SK-N-SH treated with all-trans-retinoic acid at 6 μM for 48 hours (cell line): ENCODE measurements at regions not wholly inside any gene's neighbourhood (a gene's known extent, or its start where the extent isn't known, plus 50 kb on each side); places are given as distances from the start of the nearest gene placed in this dataset.

Experiments used
- ATAC-seq: fragments of 200-7000 bp; cut with Tn5 transposase; 3 replicates; pipeline ENCODE4 v1.9.1; 2020; ENCODE audit warnings: mild to moderate bottlenecking, moderate library complexity
- ARNTL ChIP-seq: fragments of 450-650 bp; formaldehyde crosslinking; IDR thresholded peaks from 2 replicates; pipeline ENCODE4 v1.5.0; 2020; ENCODE audit warnings: low read depth, mild to moderate bottlenecking, moderate library complexity, borderline replicate concordance
- BACH2 ChIP-seq: fragments of 250-450 bp; sonication (Bioruptor Pico); IDR thresholded peaks from 2 replicates; pipeline ENCODE4 v1.9.0; 2021; ENCODE audit warnings: mild to moderate bottlenecking, borderline replicate concordance
- CSDC2 ChIP-seq: fragments of 250-450 bp; sonication (Bioruptor Pico); IDR thresholded peaks from 2 replicates; pipeline ENCODE4 v1.5.0; 2020; ENCODE audit warnings: mild to moderate bottlenecking, moderate library complexity
- ESRRG ChIP-seq: fragments of 250-450 bp; sonication (Bioruptor Pico); IDR thresholded peaks from 2 replicates; pipeline ENCODE4 v1.6.1; 2021; ENCODE audit warnings: mild to moderate bottlenecking
- GLIS3 ChIP-seq: fragments of 250-450 bp; sonication (Bioruptor Pico); IDR thresholded peaks from 2 replicates; pipeline ENCODE4 v1.5.0; 2020; ENCODE audit warnings: mild to moderate bottlenecking, moderate library complexity
- ISL1 ChIP-seq: fragments of 250-450 bp; sonication (Bioruptor Pico); IDR thresholded peaks from 2 replicates; pipeline ENCODE4 v2.1.2; 2022; ENCODE audit warnings: mild to moderate bottlenecking, moderate library complexity
- OSR1 ChIP-seq: fragments of 250-450 bp; sonication (Bioruptor Pico); IDR thresholded peaks from 2 replicates; pipeline ENCODE4 v1.8.0; 2022; ENCODE audit warnings: moderate library complexity, mild to moderate bottlenecking, inconsistent platforms
- PPARA ChIP-seq: fragments of 250-450 bp; sonication (Bioruptor Pico); IDR thresholded peaks from 2 replicates; pipeline ENCODE4 v1.5.0; 2020; ENCODE audit warnings: mild to moderate bottlenecking, borderline replicate concordance
- RARB ChIP-seq: fragments of 250-450 bp; sonication (Bioruptor Pico); IDR thresholded peaks from 2 replicates; pipeline ENCODE4 v1.8.0; 2021; ENCODE audit warnings: mild to moderate bottlenecking, moderate library complexity
- SNAI2 ChIP-seq: fragments of 250-450 bp; sonication (Bioruptor Pico); IDR thresholded peaks from 2 replicates; pipeline ENCODE4 v1.5.0; 2020; ENCODE audit warnings: mild to moderate bottlenecking, moderate library complexity
- TCF4 ChIP-seq: fragments of 250-450 bp; sonication (Bioruptor Pico); IDR thresholded peaks from 2 replicates; pipeline ENCODE4 v1.8.0; 2021; ENCODE audit warnings: mild to moderate bottlenecking, moderate library complexity, borderline replicate concordance
- TOX ChIP-seq: fragments of 250-450 bp; sonication (Bioruptor Pico); IDR thresholded peaks from 2 replicates; pipeline ENCODE4 v1.8.0; 2021; ENCODE audit warnings: mild to moderate bottlenecking, moderate library complexity, borderline replicate concordance
- ZC3H10 ChIP-seq: fragments of 250-450 bp; sonication (Bioruptor Pico); IDR thresholded peaks from 2 replicates; pipeline ENCODE4 v1.5.1; 2021; ENCODE audit warnings: mild to moderate bottlenecking, moderate library complexity
- ZFP3 ChIP-seq: fragments of 250-450 bp; sonication (Bioruptor Pico); IDR thresholded peaks from 2 replicates; pipeline ENCODE4 v1.5.0; 2020; ENCODE audit warnings: mild to moderate bottlenecking, moderate library complexity
- ZFP30 ChIP-seq: fragments of 450-650 bp; formaldehyde crosslinking; IDR thresholded peaks from 2 replicates; pipeline ENCODE4 v1.5.0; 2022; ENCODE audit warnings: mild to moderate bottlenecking, moderate library complexity
- ZNF565 ChIP-seq: fragments of 450-650 bp; formaldehyde crosslinking; conservative IDR thresholded peaks from 2 replicates; pipeline ENCODE4 v1.5.0; 2020; ENCODE audit warnings: low read depth, mild to moderate bottlenecking, moderate library complexity
- ZNF70 ChIP-seq: fragments of 450-650 bp; formaldehyde crosslinking; IDR thresholded peaks from 2 replicates; pipeline ENCODE4 v1.5.0; 2020; ENCODE audit warnings: mild to moderate bottlenecking, moderate library complexity
- ZNF8 ChIP-seq: fragments of 450-650 bp; formaldehyde crosslinking; IDR thresholded peaks from 2 replicates; pipeline ENCODE4 v1.5.0; 2020; ENCODE audit warnings: mild to moderate bottlenecking, moderate library complexity
- TF ChIP-seq, protein P1 (sequence below): fragments of 250-450 bp; sonication (Bioruptor Pico); IDR thresholded peaks from 2 replicates; pipeline ENCODE4 v1.5.0; 2020; ENCODE audit warnings: mild to moderate bottlenecking, moderate library complexity
- TF ChIP-seq, protein P2 (sequence below): fragments of 250-450 bp; sonication (Bioruptor Pico); IDR thresholded peaks from 2 replicates; pipeline ENCODE4 v1.8.0; 2021; ENCODE audit warnings: low read depth, mild to moderate bottlenecking, moderate library complexity, borderline replicate concordance
- TF ChIP-seq, protein P3 (sequence below): fragments of 250-450 bp; sonication (Bioruptor Pico); IDR thresholded peaks from 2 replicates; pipeline ENCODE4 v1.5.1; 2020; ENCODE audit warnings: low read depth, mild to moderate bottlenecking, moderate library complexity
- TF ChIP-seq, protein P4 (sequence below): fragments of 250-450 bp; sonication (Bioruptor Pico); IDR thresholded peaks from 2 replicates; pipeline ENCODE4 v1.8.0; 2020; ENCODE audit warnings: mild to moderate bottlenecking, moderate library complexity, borderline replicate concordance

DNA sequence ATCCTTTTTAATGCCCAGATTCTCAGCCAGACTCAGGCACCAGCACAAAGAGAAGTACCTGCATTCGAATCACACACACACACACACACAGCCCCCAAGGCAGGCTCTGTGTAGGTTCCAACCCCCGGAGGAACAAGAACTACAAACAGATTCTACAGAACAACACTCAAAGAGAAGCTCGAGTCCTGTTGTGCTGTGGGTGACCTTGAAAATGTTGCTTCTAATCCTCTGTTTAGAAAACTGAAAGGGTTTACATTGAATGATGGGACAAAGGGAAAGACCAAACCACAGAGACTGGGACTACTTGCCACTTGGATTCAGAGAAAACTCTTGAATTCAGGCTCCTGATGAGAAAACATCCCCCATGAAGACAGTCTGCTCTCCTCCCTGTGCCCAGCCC lies 568.8 kb upstream of the C16orf82 start:
- no peak for TF ChIP-seq TCF4 (CRISPR knock-in tag)
- no peak for TF ChIP-seq ARNTL (CRISPR knock-in tag)
- TF ChIP-seq ISL1 (CRISPR knock-in tag) = no peak
- TF ChIP-seq, protein P1, sequence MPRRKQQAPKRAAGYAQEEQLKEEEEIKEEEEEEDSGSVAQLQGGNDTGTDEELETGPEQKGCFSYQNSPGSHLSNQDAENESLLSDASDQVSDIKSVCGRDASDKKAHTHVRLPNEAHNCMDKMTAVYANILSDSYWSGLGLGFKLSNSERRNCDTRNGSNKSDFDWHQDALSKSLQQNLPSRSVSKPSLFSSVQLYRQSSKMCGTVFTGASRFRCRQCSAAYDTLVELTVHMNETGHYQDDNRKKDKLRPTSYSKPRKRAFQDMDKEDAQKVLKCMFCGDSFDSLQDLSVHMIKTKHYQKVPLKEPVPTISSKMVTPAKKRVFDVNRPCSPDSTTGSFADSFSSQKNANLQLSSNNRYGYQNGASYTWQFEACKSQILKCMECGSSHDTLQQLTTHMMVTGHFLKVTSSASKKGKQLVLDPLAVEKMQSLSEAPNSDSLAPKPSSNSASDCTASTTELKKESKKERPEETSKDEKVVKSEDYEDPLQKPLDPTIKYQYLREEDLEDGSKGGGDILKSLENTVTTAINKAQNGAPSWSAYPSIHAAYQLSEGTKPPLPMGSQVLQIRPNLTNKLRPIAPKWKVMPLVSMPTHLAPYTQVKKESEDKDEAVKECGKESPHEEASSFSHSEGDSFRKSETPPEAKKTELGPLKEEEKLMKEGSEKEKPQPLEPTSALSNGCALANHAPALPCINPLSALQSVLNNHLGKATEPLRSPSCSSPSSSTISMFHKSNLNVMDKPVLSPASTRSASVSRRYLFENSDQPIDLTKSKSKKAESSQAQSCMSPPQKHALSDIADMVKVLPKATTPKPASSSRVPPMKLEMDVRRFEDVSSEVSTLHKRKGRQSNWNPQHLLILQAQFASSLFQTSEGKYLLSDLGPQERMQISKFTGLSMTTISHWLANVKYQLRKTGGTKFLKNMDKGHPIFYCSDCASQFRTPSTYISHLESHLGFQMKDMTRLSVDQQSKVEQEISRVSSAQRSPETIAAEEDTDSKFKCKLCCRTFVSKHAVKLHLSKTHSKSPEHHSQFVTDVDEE (CRISPR knock-in tag) = no peak
- TF ChIP-seq SNAI2 (CRISPR knock-in tag) = no peak
- TF ChIP-seq, protein P2, sequence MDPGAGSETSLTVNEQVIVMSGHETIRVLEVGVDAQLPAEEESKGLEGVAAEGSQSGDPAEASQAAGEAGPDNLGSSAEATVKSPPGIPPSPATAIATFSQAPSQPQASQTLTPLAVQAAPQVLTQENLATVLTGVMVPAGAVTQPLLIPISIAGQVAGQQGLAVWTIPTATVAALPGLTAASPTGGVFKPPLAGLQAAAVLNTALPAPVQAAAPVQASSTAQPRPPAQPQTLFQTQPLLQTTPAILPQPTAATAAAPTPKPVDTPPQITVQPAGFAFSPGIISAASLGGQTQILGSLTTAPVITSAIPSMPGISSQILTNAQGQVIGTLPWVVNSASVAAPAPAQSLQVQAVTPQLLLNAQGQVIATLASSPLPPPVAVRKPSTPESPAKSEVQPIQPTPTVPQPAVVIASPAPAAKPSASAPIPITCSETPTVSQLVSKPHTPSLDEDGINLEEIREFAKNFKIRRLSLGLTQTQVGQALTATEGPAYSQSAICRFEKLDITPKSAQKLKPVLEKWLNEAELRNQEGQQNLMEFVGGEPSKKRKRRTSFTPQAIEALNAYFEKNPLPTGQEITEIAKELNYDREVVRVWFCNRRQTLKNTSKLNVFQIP (CRISPR knock-in tag) = no peak
- TF ChIP-seq CSDC2 (CRISPR knock-in tag) = no peak
- no peak for TF ChIP-seq ZNF70 (CRISPR knock-in tag)
- no peak for TF ChIP-seq ZNF8
- TF ChIP-seq, protein P3, sequence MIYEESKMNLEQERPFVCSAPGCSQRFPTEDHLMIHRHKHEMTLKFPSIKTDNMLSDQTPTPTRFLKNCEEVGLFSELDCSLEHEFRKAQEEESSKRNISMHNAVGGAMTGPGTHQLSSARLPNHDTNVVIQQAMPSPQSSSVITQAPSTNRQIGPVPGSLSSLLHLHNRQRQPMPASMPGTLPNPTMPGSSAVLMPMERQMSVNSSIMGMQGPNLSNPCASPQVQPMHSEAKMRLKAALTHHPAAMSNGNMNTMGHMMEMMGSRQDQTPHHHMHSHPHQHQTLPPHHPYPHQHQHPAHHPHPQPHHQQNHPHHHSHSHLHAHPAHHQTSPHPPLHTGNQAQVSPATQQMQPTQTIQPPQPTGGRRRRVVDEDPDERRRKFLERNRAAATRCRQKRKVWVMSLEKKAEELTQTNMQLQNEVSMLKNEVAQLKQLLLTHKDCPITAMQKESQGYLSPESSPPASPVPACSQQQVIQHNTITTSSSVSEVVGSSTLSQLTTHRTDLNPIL (CRISPR knock-in tag) = no peak
- no peak for TF ChIP-seq TOX (CRISPR knock-in tag)
- TF ChIP-seq OSR1 = no peak
- no peak for TF ChIP-seq ZC3H10 (CRISPR knock-in tag)
- no peak for TF ChIP-seq ESRRG (CRISPR knock-in tag)
- TF ChIP-seq BACH2 = no peak
- no peak for TF ChIP-seq ZFP3 (CRISPR knock-in tag)
- TF ChIP-seq GLIS3 = no peak
- TF ChIP-seq, protein P4, sequence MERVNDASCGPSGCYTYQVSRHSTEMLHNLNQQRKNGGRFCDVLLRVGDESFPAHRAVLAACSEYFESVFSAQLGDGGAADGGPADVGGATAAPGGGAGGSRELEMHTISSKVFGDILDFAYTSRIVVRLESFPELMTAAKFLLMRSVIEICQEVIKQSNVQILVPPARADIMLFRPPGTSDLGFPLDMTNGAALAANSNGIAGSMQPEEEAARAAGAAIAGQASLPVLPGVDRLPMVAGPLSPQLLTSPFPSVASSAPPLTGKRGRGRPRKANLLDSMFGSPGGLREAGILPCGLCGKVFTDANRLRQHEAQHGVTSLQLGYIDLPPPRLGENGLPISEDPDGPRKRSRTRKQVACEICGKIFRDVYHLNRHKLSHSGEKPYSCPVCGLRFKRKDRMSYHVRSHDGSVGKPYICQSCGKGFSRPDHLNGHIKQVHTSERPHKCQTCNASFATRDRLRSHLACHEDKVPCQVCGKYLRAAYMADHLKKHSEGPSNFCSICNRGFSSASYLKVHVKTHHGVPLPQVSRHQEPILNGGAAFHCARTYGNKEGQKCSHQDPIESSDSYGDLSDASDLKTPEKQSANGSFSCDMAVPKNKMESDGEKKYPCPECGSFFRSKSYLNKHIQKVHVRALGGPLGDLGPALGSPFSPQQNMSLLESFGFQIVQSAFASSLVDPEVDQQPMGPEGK = no peak
- ATAC-seq = no peak

DNA sequence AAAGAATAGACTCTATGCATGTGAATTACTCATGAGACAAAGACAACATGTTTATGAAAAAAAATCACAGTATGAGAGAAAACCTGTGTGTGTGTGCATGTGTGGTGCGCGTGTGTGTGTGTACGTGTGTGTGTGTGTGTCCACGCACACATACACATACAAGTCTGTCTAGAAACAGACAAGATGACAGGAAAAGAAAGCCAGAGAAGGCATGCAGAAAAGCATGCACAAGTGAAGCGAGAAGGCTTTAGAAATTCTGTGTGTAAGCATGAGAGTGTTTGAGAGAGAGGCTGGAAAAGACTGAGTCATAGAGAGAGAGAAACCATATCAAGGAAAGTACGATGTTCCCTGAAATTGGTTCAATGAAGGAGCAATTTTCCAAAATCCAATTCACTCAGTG lies 566.4 kb upstream of the C16orf82 start:
- no peak for TF ChIP-seq OSR1
- TF ChIP-seq TOX (CRISPR knock-in tag) = no peak
- no peak for TF ChIP-seq CSDC2 (CRISPR knock-in tag)
- TF ChIP-seq ZNF70 (CRISPR knock-in tag) = no peak
- TF ChIP-seq ZC3H10 (CRISPR knock-in tag) = no peak
- TF ChIP-seq, protein P2 (CRISPR knock-in tag) = no peak
- no peak for TF ChIP-seq BACH2
- no peak for TF ChIP-seq ZNF565 (CRISPR knock-in tag)
- TF ChIP-seq TCF4 (CRISPR knock-in tag) = no peak
- no peak for TF ChIP-seq ESRRG (CRISPR knock-in tag)
- no peak for TF ChIP-seq ZFP3 (CRISPR knock-in tag)
- no peak for TF ChIP-seq ZFP30 (CRISPR knock-in tag)
- TF ChIP-seq, all 23 proteins: peak for 0
- ATAC-seq = no peak

DNA sequence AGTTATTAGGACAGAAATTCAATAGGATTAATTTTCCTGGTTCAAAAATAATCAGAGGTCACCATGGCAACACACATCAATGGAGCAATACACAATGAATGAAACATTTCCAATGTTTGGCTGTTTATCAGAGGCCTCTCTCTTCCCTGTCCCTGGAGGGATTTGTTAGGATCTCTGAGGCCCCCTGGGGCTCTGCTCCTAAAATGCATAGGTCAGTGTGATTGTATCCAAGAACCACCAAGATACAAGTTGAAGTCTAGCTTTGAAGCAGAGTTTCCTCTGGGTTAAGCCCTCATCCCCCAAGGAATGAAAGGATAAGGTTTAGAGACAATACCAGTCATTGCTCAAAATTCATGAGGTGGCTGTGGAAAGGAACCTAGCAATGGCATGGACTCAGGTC lies 561.2 kb upstream of the C16orf82 start:
- no peak for ATAC-seq
- TF ChIP-seq RARB (no peak), TOX (CRISPR knock-in tag) (no peak), ZFP30 (CRISPR knock-in tag) (no peak), ISL1 (CRISPR knock-in tag) (no peak), ZC3H10 (CRISPR knock-in tag) (no peak), ZNF565 (CRISPR knock-in tag) (no peak), PPARA (CRISPR knock-in tag) (no peak), ESRRG (CRISPR knock-in tag) (no peak), GLIS3 (no peak), ZNF70 (CRISPR knock-in tag) (no peak)
- TF ChIP-seq, protein P4 = no peak
- TF ChIP-seq, protein P2 (CRISPR knock-in tag) = no peak
